Mesenchymal stem cell (in vitro differentiated cells and primary cell): ENCODE measurements at regions not wholly inside any gene's neighbourhood (a gene's known extent, or its start where the extent isn't known, plus 50 kb on each side); places are given as distances from the start of the nearest gene placed in this dataset.
A peak's percentile ranks its signal among the peaks of the same experiment; 100 is the strongest.

Experiments
- DNase-seq: peaks from one replicate; pipeline ENCODE4 v3.0.0-alpha.2; 2013
- H2AFZ ChIP-seq: one replicate; pipeline ENCODE4 v1.6.1; 2013; ENCODE audit warnings: low read depth, mild to moderate bottlenecking, control low read depth, inconsistent platforms, low read length, moderate library complexity
- H2AK5ac ChIP-seq: 2 replicates; pipeline ENCODE4 v1.6.1; 2013; ENCODE audit warnings: low read length, moderate library complexity, mild to moderate bottlenecking, inconsistent platforms; ENCODE audit not compliant: severe bottlenecking
- H2BK120ac ChIP-seq: one replicate; pipeline ENCODE4 v1.6.1; 2013; ENCODE audit warnings: low read depth, mild to moderate bottlenecking, inconsistent platforms, low read length, moderate library complexity
- H2BK12ac ChIP-seq, 2 experiments: one replicate each; pipeline ENCODE4 v1.6.1; 2013; ENCODE audit warnings: inconsistent platforms in 2 of 2, low read length in 2 of 2, mild to moderate bottlenecking in 2 of 2, moderate library complexity in 2 of 2, control low read depth in 1 of 2
- H2BK15ac ChIP-seq: one replicate; pipeline ENCODE4 v1.6.1; 2013; ENCODE audit warnings: mild to moderate bottlenecking, low read depth, inconsistent platforms; ENCODE audit not compliant: poor library complexity, severe bottlenecking
- H2BK5ac ChIP-seq: 2 replicates; pipeline ENCODE4 v1.6.1; 2013; ENCODE audit warnings: low read depth, mild to moderate bottlenecking, low read length, control low read depth, inconsistent platforms; ENCODE audit not compliant: poor library complexity, severe bottlenecking
- H3K14ac ChIP-seq, 2 experiments: one replicate each; pipeline ENCODE4 v1.6.1; 2013; ENCODE audit warnings: inconsistent platforms in 2 of 2, low read length in 2 of 2, control low read depth in 1 of 2, mild to moderate bottlenecking in 1 of 2, moderate library complexity in 1 of 2
- H3K18ac ChIP-seq, 2 experiments: one replicate each; pipeline ENCODE4 v1.6.1; 2013; ENCODE audit warnings: inconsistent platforms in 2 of 2, low read length in 2 of 2, control low read depth in 1 of 2, low read depth in 1 of 2, mild to moderate bottlenecking in 1 of 2
- H3K23ac ChIP-seq, 2 experiments: one replicate each; pipeline ENCODE4 v1.6.1; 2013; ENCODE audit warnings: inconsistent platforms in 2 of 2, low read length in 2 of 2, mild to moderate bottlenecking in 2 of 2, moderate library complexity in 2 of 2, control low read depth in 1 of 2
- H3K27ac ChIP-seq: 2 replicates; pipeline ENCODE4 v1.5.1; 2013; ENCODE audit warnings: mild to moderate bottlenecking, moderate library complexity, low read length, control low read depth, inconsistent platforms; ENCODE audit not compliant: poor library complexity, severe bottlenecking
- H3K27me3 ChIP-seq, 2 experiments: 2 replicates each; pipeline versions ENCODE4 v1.6.1 to v1.7.0; 2013; ENCODE audit warnings: low read length in 2 of 2, mild to moderate bottlenecking in 2 of 2, moderate library complexity in 2 of 2, control low read depth in 1 of 2, inconsistent platforms in 1 of 2; ENCODE audit not compliant: control insufficient read depth in 1 of 2, insufficient read depth in 1 of 2
- H3K36me3 ChIP-seq, 2 experiments: 2 replicates each; pipeline versions ENCODE4 v1.6.1 to v1.7.0; 2013; ENCODE audit warnings: low read length in 2 of 2, control low read depth in 1 of 2, inconsistent platforms in 1 of 2, low read depth in 1 of 2, mild to moderate bottlenecking in 1 of 2; ENCODE audit not compliant: insufficient read depth in 2 of 2, control insufficient read depth in 1 of 2
- H3K4ac ChIP-seq, 2 experiments: one replicate each; pipeline ENCODE4 v1.6.1; 2013; ENCODE audit warnings: inconsistent platforms in 2 of 2, low read length in 2 of 2, mild to moderate bottlenecking in 2 of 2, moderate library complexity in 2 of 2, control low read depth in 1 of 2, low read depth in 1 of 2
- H3K4me1 ChIP-seq: 2 replicates; pipeline ENCODE4 v1.6.1; 2013; ENCODE audit warnings: low read depth, low read length, control low read depth; ENCODE audit not compliant: control insufficient read depth, insufficient read depth
- H3K4me2 ChIP-seq: 2 replicates; pipeline ENCODE4 v1.6.1; 2013; ENCODE audit warnings: low read length, mild to moderate bottlenecking, inconsistent platforms; ENCODE audit not compliant: poor library complexity, severe bottlenecking
- H3K4me3 ChIP-seq, 2 experiments: 2 replicates each; pipeline versions ENCODE4 v1.5.1 to v1.7.0; 2013; ENCODE audit warnings: low read length in 2 of 2, mild to moderate bottlenecking in 2 of 2, control low read depth in 1 of 2, low read depth in 1 of 2; ENCODE audit not compliant: insufficient read depth in 1 of 2
- H3K79me1 ChIP-seq: replicated peaks from 2 replicates; pipeline ENCODE4 v1.6.1; 2013; ENCODE audit warnings: mild to moderate bottlenecking, control low read depth, low read length, inconsistent platforms; ENCODE audit not compliant: poor library complexity, severe bottlenecking
- H3K9ac ChIP-seq: 2 replicates; pipeline ENCODE4 v1.7.0; 2013; ENCODE audit warnings: mild to moderate bottlenecking, low read length, moderate library complexity
- H3K9me3 ChIP-seq: 2 replicates; pipeline ENCODE4 v1.7.0; 2013; ENCODE audit warnings: mild to moderate bottlenecking, low read length; ENCODE audit not compliant: control insufficient read depth
- H4K8ac ChIP-seq: one replicate; pipeline ENCODE4 v1.6.1; 2013; ENCODE audit warnings: inconsistent platforms, mild to moderate bottlenecking, low read length, moderate library complexity
- H4K91ac ChIP-seq: one replicate; pipeline ENCODE4 v1.6.1; 2013; ENCODE audit warnings: mild to moderate bottlenecking, low read length, inconsistent platforms
- WGBS: methylation state at CpG from one replicate; pipeline ENCODE4 v1.1.7; 2013; ENCODE audit warnings: mixed read lengths; 5-methylcytosine and 5-hydroxymethylcytosine counted together

DNA sequence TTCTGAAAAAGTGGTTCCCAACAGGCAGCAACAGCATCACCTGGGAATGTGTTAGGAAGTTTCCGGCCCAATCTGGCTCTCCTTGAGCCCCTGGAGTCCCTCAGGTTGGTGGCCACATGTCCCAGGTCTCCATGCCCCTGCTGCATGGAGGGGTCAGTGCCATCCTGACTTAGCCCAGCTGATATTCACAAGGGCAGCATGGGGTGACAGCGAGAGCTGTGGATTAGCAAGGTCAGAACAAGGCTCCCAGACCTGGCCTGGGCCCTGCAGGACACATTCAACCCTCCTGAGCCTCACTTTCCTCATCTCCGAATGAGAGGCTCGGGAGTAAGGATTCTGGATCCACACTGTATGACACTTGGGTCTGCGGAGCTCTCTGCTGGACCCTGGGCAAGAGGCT, 243.8 kb upstream of the TLE3 start:
- Histone ChIP-seq H3K27me3 (peaks cover 22 to 37% of the 10 kb centered on the region in 2 experiments), H3K23ac (no peak overlapping the region), H3K9me3 (no peaks in the 10 kb centered on the region), H3K4me1 (peaks cover 2% of the 10 kb centered on the region), H3K4me3 (no peak overlapping the region), H2BK5ac (no peak overlapping the region), H2BK15ac (no peak overlapping the region), H3K36me3 (no peaks in the 10 kb centered on the region), H3K79me1 (no peaks in the 10 kb centered on the region), H3K14ac (no peak overlapping the region), H2BK12ac (no peak overlapping the region), H4K8ac (no peak overlapping the region), H3K4ac (no peak overlapping the region), H3K27ac (no peak overlapping the region), H4K91ac (no peak overlapping the region), H3K9ac (no peak overlapping the region), H3K18ac (no peak overlapping the region), H2AFZ (no peak overlapping the region), H2AK5ac (no peak overlapping the region), H3K4me2 (no peak overlapping the region), H2BK120ac (no peak overlapping the region)
- WGBS = 76% methylated on average over 5 of the region's 5 CpGs
- no peak for DNase-seq

GRCh38 chr15:70340494-70340870, 242.8 kb upstream of the TLE3 start:
- no peak overlapping the region for H3K9ac ChIP-seq
- H3K4ac ChIP-seq = no peak overlapping the region
- no peak overlapping the region for H3K4me3 ChIP-seq
- no peak overlapping the region for H2BK12ac ChIP-seq
- H2AFZ ChIP-seq = no peak overlapping the region
- no peak overlapping the region for H2BK15ac ChIP-seq
- peaks cover 3% of the 10 kb centered on the region for H3K9me3 ChIP-seq
- no peak overlapping the region for H3K18ac ChIP-seq
- H3K36me3 ChIP-seq = no peaks in the 10 kb centered on the region
- WGBS = 71% methylated on average over 1 of the region's 1 CpG
- peaks cover 2% of the 10 kb centered on the region for H3K4me1 ChIP-seq
- no peak overlapping the region for H3K4me2 ChIP-seq
- H2AK5ac ChIP-seq = no peak overlapping the region
- peaks cover 26 to 44% of the 10 kb centered on the region in 2 experiments for H3K27me3 ChIP-seq
- no peaks in the 10 kb centered on the region for H3K79me1 ChIP-seq
- H4K91ac ChIP-seq = no peak overlapping the region
- no peak for DNase-seq
- no peak overlapping the region for H2BK120ac ChIP-seq
- no peak overlapping the region for H3K23ac ChIP-seq
- H3K14ac ChIP-seq = no peak overlapping the region
- no peak overlapping the region for H3K27ac ChIP-seq
- no peak overlapping the region for H4K8ac ChIP-seq
- H2BK5ac ChIP-seq = no peak overlapping the region

GRCh38 chr15:70339571-70340493, 242.1 kb upstream of the TLE3 start:
- no peak overlapping the region for H2AK5ac ChIP-seq
- H3K14ac ChIP-seq = no peak overlapping the region
- H3K79me1 ChIP-seq = no peaks in the 10 kb centered on the region
- H3K23ac ChIP-seq = no peak overlapping the region
- H3K36me3 ChIP-seq = no peaks in the 10 kb centered on the region
- no peak overlapping the region for H2BK5ac ChIP-seq
- H2BK12ac ChIP-seq = no peak overlapping the region
- H4K8ac ChIP-seq = no peak overlapping the region
- DNase-seq = peak; percentile 97
- no peak overlapping the region for H3K4me2 ChIP-seq
- no peak overlapping the region for H3K4me3 ChIP-seq
- peaks cover 20 to 39% of the 10 kb centered on the region in 2 experiments for H3K27me3 ChIP-seq
- H3K4me1 ChIP-seq = peaks cover 2% of the 10 kb centered on the region
- H3K4ac ChIP-seq = no peak overlapping the region
- no peak overlapping the region for H2AFZ ChIP-seq
- H4K91ac ChIP-seq = no peak overlapping the region
- no peak overlapping the region for H3K9ac ChIP-seq
- 26% methylated on average over 11 of the region's 11 CpGs for WGBS
- no peak overlapping the region for H2BK120ac ChIP-seq
- H3K9me3 ChIP-seq = peaks cover 9% of the 10 kb centered on the region
- no peak overlapping the region for H3K27ac ChIP-seq
- no peak overlapping the region for H3K18ac ChIP-seq
- H2BK15ac ChIP-seq = no peak overlapping the region

GRCh38 chr15:70337277-70338186, 239.8 kb upstream of the TLE3 start:
- Histone ChIP-seq H3K14ac (no peak overlapping the region), H2BK120ac (no peak overlapping the region), H3K27me3 (peaks cover 12 to 31% of the 10 kb centered on the region in 2 experiments), H3K4me1 (peaks cover 2% of the 10 kb centered on the region), H3K4me3 (no peak overlapping the region), H3K9ac (no peak overlapping the region), H3K79me1 (no peaks in the 10 kb centered on the region), H2AK5ac (no peak overlapping the region), H3K4me2 (no peak overlapping the region), H3K23ac (no peak overlapping the region), H2BK15ac (no peak overlapping the region), H3K4ac (no peak overlapping the region), H2BK5ac (no peak overlapping the region), H2BK12ac (no peak overlapping the region), H2AFZ (no peak overlapping the region), H3K36me3 (no peaks in the 10 kb centered on the region), H4K8ac (no peak overlapping the region), H3K9me3 (peaks cover 24% of the 10 kb centered on the region), H4K91ac (no peak overlapping the region), H3K18ac (no peak overlapping the region), H3K27ac (no peak overlapping the region)
- WGBS = 55% methylated on average over 17 of the region's 18 CpGs
- peak; percentile 44 for DNase-seq
